H1 (cell line): ENCODE measurements at regions not wholly inside any gene's neighbourhood (a gene's known extent, or its start where the extent isn't known, plus 50 kb on each side); places are given as distances from the start of the nearest gene placed in this dataset.

ENCODE experiments used
- CTCF ChIA-PET: fragments of 300-600 bp; sonication (Branson Sonifier 250); formaldehyde crosslinking; loops from one replicate; lab custom pipeline; 2021; ENCODE audit not compliant: partially characterized antibody; lab: Charles Lee
- POLR2A ChIA-PET: fragments of 300-600 bp; sonication (Branson Sonifier 250); formaldehyde crosslinking; loops from one replicate; lab custom pipeline; 2021; ENCODE audit warnings: inconsistent platforms; ENCODE audit not compliant: partially characterized antibody; lab: Charles Lee
- DNase-seq, 2 experiments: peaks; one replicate each; pipeline versions ENCODE4 v3.0.0 to v3.0.0-alpha.2; 2010 to 2022; ENCODE audit warnings: low spot score in 2 of 2, low read depth in 1 of 2, mixed read lengths in 1 of 2
- FAIRE-seq: peaks from 2 replicates; lab custom pipeline; 2011; peaks lifted over from hg19 to GRCh38; lab: Jason Lieb, UNC
- H2AFZ ChIP-seq: 2 replicates; pipeline ENCODE4 v1.8.1; 2012; ENCODE audit warnings: low read length, inconsistent platforms
- H2AK5ac ChIP-seq: 2 replicates; pipeline ENCODE4 v1.6.1; 2013; ENCODE audit warnings: low read depth, low read length
- H2BK120ac ChIP-seq: replicated peaks from 2 replicates; pipeline ENCODE3; 2013; ENCODE audit warnings: low read depth, low read length, inconsistent platforms
- H2BK12ac ChIP-seq: 2 replicates; pipeline ENCODE4 v1.6.1; 2013; ENCODE audit warnings: low read depth, low read length
- H2BK15ac ChIP-seq: 2 replicates; pipeline ENCODE4 v1.6.1; 2013; ENCODE audit warnings: low read length
- H2BK20ac ChIP-seq: 2 replicates; pipeline ENCODE4 v1.6.1; 2013; ENCODE audit warnings: low read length
- H2BK5ac ChIP-seq: 2 replicates; pipeline ENCODE4 v1.6.1; 2013; ENCODE audit warnings: low read depth, low read length
- H3K14ac ChIP-seq: 2 replicates; pipeline ENCODE4 v1.6.1; 2013; ENCODE audit warnings: inconsistent platforms; ENCODE audit not compliant: insufficient read length
- H3K18ac ChIP-seq: 2 replicates; pipeline ENCODE4 v1.6.1; 2013; ENCODE audit warnings: low read length; ENCODE audit errors: extremely low read depth
- H3K23ac ChIP-seq: 2 replicates; pipeline ENCODE4 v1.6.1; 2013; ENCODE audit warnings: inconsistent platforms; ENCODE audit not compliant: insufficient read length
- H3K23me2 ChIP-seq: 2 replicates; pipeline ENCODE4 v1.6.1; 2013; ENCODE audit warnings: low read depth, low read length
- H3K27ac ChIP-seq: 2 replicates; pipeline ENCODE4 v1.6.1; 2011; ENCODE audit warnings: low read depth, low read length, inconsistent platforms
- H3K27me3 ChIP-seq, 4 experiments: replicated peaks in 1 of 4; 1 replicate in 1 of 4; 2 replicates in 3 of 4; pipeline versions ENCODE4 v1.6.1 to v1.8.1; 2011 to 2013; ENCODE audit warnings: low read length in 3 of 4, mild to moderate bottlenecking in 3 of 4, inconsistent platforms in 2 of 4, mixed read lengths in 2 of 4, moderate library complexity in 1 of 4; ENCODE audit not compliant: control insufficient read depth in 3 of 4, insufficient read depth in 3 of 4; ENCODE audit errors: extremely low read depth in 1 of 4
- H3K36me3 ChIP-seq, 4 experiments: 2 replicates each; pipeline versions ENCODE4 v1.6.1 to v1.8.1; 2011 to 2013; ENCODE audit warnings: mild to moderate bottlenecking in 4 of 4, low read length in 3 of 4, moderate library complexity in 2 of 4, control low read depth in 1 of 4, inconsistent platforms in 1 of 4; ENCODE audit not compliant: insufficient read depth in 4 of 4, control insufficient read depth in 2 of 4
- H3K4ac ChIP-seq: replicated peaks from 2 replicates; pipeline ENCODE3; 2013; ENCODE audit warnings: low read length, low read depth, mixed read lengths, inconsistent platforms; ENCODE audit not compliant: insufficient read length
- H3K4me1 ChIP-seq, 4 experiments: replicated peaks in 1 of 4; 1 replicate in 1 of 4; 2 replicates in 3 of 4; pipeline versions ENCODE4 v1.6.1 to v1.8.1; 2011 to 2013; ENCODE audit warnings: low read length in 3 of 4, inconsistent platforms in 2 of 4, mixed read lengths in 1 of 4; ENCODE audit not compliant: insufficient read depth in 4 of 4, control insufficient read depth in 3 of 4
- H3K4me2 ChIP-seq, 2 experiments: 2 replicates each; pipeline versions ENCODE4 v1.6.1 to v1.8.1; 2011 to 2013; ENCODE audit warnings: low read depth in 2 of 2, low read length in 2 of 2, control low read depth in 1 of 2, inconsistent platforms in 1 of 2, mild to moderate bottlenecking in 1 of 2; ENCODE audit not compliant: insufficient read depth in 1 of 2
- H3K4me3 ChIP-seq, 4 experiments: fragments of 200-600, 300-600 bp in 1 of 4; sonication (generic), shearing (Covaris generic), sonication (Bioruptor Twin) in 1 of 4; 2 replicates each; pipeline versions ENCODE4 v1.5.1 to v1.8.1; 2011 to 2016; ENCODE audit warnings: low read length in 4 of 4, low read depth in 3 of 4, control low read depth in 2 of 4, inconsistent platforms in 2 of 4, mild to moderate bottlenecking in 2 of 4, mixed read lengths in 1 of 4, moderate library complexity in 1 of 4; ENCODE audit not compliant: insufficient read depth in 2 of 4; ENCODE audit errors: extremely low read depth in 1 of 4
- H3K56ac ChIP-seq: replicated peaks from 2 replicates; pipeline ENCODE3; 2013; ENCODE audit warnings: low read depth, mild to moderate bottlenecking, mixed read lengths, low read length, inconsistent platforms; ENCODE audit not compliant: insufficient read length
- H3K79me1 ChIP-seq: 2 replicates; pipeline ENCODE4 v1.6.1; 2013; ENCODE audit warnings: low read depth, low read length, control low read depth
- H3K79me2 ChIP-seq, 2 experiments: 2 replicates each; pipeline versions ENCODE4 v1.6.1 to v1.8.1; 2012 to 2013; ENCODE audit warnings: low read length in 2 of 2, mild to moderate bottlenecking in 2 of 2, inconsistent platforms in 1 of 2; ENCODE audit not compliant: insufficient read depth in 2 of 2, control insufficient read depth in 1 of 2
- H3K9ac ChIP-seq, 4 experiments: replicated peaks in 1 of 4; 1 replicate in 1 of 4; 2 replicates in 3 of 4; pipeline versions ENCODE4 v1.6.1 to v1.8.1; 2011 to 2013; ENCODE audit warnings: low read depth in 3 of 4, low read length in 3 of 4, control low read depth in 2 of 4, mild to moderate bottlenecking in 2 of 4, moderate library complexity in 2 of 4, inconsistent platforms in 1 of 4; ENCODE audit errors: extremely low read depth in 1 of 4
- H3K9me3 ChIP-seq, 2 experiments: 2 replicates each; pipeline versions ENCODE4 v1.6.1 to v1.8.1; 2012 to 2013; ENCODE audit warnings: mild to moderate bottlenecking in 2 of 2, moderate library complexity in 2 of 2, control low read depth in 1 of 2, inconsistent platforms in 1 of 2, low read depth in 1 of 2, low read length in 1 of 2, mixed read lengths in 1 of 2; ENCODE audit not compliant: insufficient read depth in 2 of 2
- H4K20me1 ChIP-seq, 2 experiments: replicated peaks in 1 of 2; 2 replicates each; pipeline versions ENCODE3 to v1.8.1; 2011 to 2013; ENCODE audit warnings: inconsistent platforms in 2 of 2, low read length in 2 of 2, mild to moderate bottlenecking in 1 of 2; ENCODE audit not compliant: insufficient read depth in 2 of 2, control insufficient read depth in 1 of 2
- H4K5ac ChIP-seq: 2 replicates; pipeline ENCODE4 v1.6.1; 2013; ENCODE audit warnings: low read length, low read depth, mixed read lengths, inconsistent platforms; ENCODE audit not compliant: insufficient read length
- H4K8ac ChIP-seq: 2 replicates; pipeline ENCODE4 v1.8.0; 2013; ENCODE audit warnings: mild to moderate bottlenecking, moderate library complexity, low read length, inconsistent platforms; ENCODE audit not compliant: insufficient read depth; ENCODE audit errors: extremely low read depth
- H4K91ac ChIP-seq: replicated peaks from 2 replicates; pipeline ENCODE3; 2013; ENCODE audit warnings: low read length, mixed read lengths, inconsistent platforms; ENCODE audit not compliant: insufficient read length
- ATF3 ChIP-seq: IDR thresholded peaks from 2 replicates; pipeline ENCODE4 v1.6.1; 2011; ENCODE audit warnings: low read depth, mild to moderate bottlenecking, low read length; ENCODE audit not compliant: insufficient read depth
- EGR1 ChIP-seq: IDR thresholded peaks from 2 replicates; pipeline ENCODE4 v1.6.1; 2011; ENCODE audit warnings: low read depth, low read length, borderline replicate concordance
- KDM4A ChIP-seq: IDR thresholded peaks from one replicate; pipeline ENCODE4 v1.7.1; 2012; ENCODE audit warnings: low read depth, mild to moderate bottlenecking, moderate library complexity, low read length, inconsistent platforms; ENCODE audit not compliant: severe bottlenecking
- RAD21 ChIP-seq, 2 experiments: IDR thresholded peaks in 1 of 2; conservative IDR thresholded peaks in 1 of 2; 2 replicates each; pipeline ENCODE4 v1.6.1; 2011; ENCODE audit warnings: low read depth in 2 of 2, low read length in 2 of 2, improper control_type of control experiment in 1 of 2, inconsistent platforms in 1 of 2, mild to moderate bottlenecking in 1 of 2, moderate library complexity in 1 of 2
- SAP30 ChIP-seq: fragments of 300-600 bp; sonication (generic); IDR thresholded peaks from 2 replicates; pipeline ENCODE4 v1.7.1; 2012; ENCODE audit warnings: low read length, moderate library complexity, mild to moderate bottlenecking, inconsistent platforms; ENCODE audit not compliant: insufficient read depth, insufficient replicate concordance
- SP4 ChIP-seq: IDR thresholded peaks from 2 replicates; pipeline ENCODE4 v1.6.1; 2012; ENCODE audit warnings: low read length, inconsistent platforms
- WGBS, 2 experiments: shearing (Covaris generic) in 1 of 2; methylation state at CpG; one replicate each; pipeline versions ENCODE4 v1.1.6 to v1.1.7; 2013 to 2015; ENCODE audit warnings: low lambda C conversion rate in 2 of 2, mixed read lengths in 2 of 2, inconsistent platforms in 1 of 2, low coverage in 1 of 2, missing lambda C conversion rate in 1 of 2; ENCODE audit not compliant: insufficient replicate concordance in 2 of 2, insufficient coverage in 1 of 2, insufficient read length in 1 of 2; ENCODE audit errors: extremely low coverage in 1 of 2, missing lambda C conversion rate in 1 of 2; 5-methylcytosine and 5-hydroxymethylcytosine counted together

- Histone ChIP-seq H3K23ac (no peak overlapping the region), H3K56ac (no peak overlapping the region), H4K91ac (no peak overlapping the region), H3K4ac (no peak overlapping the region), H4K20me1 (no peaks in the 10 kb centered on the region), H3K18ac (no peak overlapping the region), H4K5ac (no peak overlapping the region), H3K27me3 (no peaks in the 10 kb centered on the region), H3K27ac (no peak overlapping the region), H3K14ac (no peak overlapping the region), H3K9me3 (no peaks in the 10 kb centered on the region), H3K4me3 (no peak overlapping the region), H3K79me1 (no peaks in the 10 kb centered on the region), H2AFZ (no peak overlapping the region), H3K79me2 (no peaks in the 10 kb centered on the region), H3K23me2 (no peaks in the 10 kb centered on the region), H2BK120ac (no peak overlapping the region), H3K9ac (no peak overlapping the region), H2BK5ac (no peak overlapping the region), H3K36me3 (no peaks in the 10 kb centered on the region), H4K8ac (no peak overlapping the region), H2AK5ac (no peak overlapping the region), H2BK20ac (no peak overlapping the region), H3K4me1 (no peaks in the 10 kb centered on the region), H2BK15ac (no peak overlapping the region), H3K4me2 (no peak overlapping the region), H2BK12ac (no peak overlapping the region)
- no peak for DNase-seq
- ChIA-PET CTCF (no interaction called here), POLR2A (no interaction called here)
- WGBS, 2 experiments: 94% methylated on average over 1 of the region's 1 CpG; no CpG with 5 or more reads in 1 of the 2 experiments
- no peak for FAIRE-seq
- TF ChIP-seq KDM4A (no peak), SAP30 (no peak), EGR1 (no peak), RAD21 (IDR thresholded peaks at IDR 0.05 in 1 of 2, conservative IDR thresholded peaks at IDR 0.05 in 1 of 2; ENCODE audit: low read depth in 2 of 2, low read length in 2 of 2) (no peak), ATF3 (no peak), SP4 (no peak)
Measured at GRCh38 chr2:52395912-52396311, 1364.0 kb upstream of the NRXN1 start.
